H1 (cell line): ENCODE measurements at regions not wholly inside any gene's neighbourhood (a gene's known extent, or its start where the extent isn't known, plus 50 kb on each side); places are given as distances from the start of the nearest gene placed in this dataset.
A peak's percentile ranks its signal among the peaks of the same experiment; 100 is the strongest.

Experiments used
- CTCF ChIA-PET: fragments of 300-600 bp; sonication (Branson Sonifier 250); formaldehyde crosslinking; loops from one replicate; lab custom pipeline; 2021; ENCODE audit not compliant: partially characterized antibody; lab: Charles Lee
- POLR2A ChIA-PET: fragments of 300-600 bp; sonication (Branson Sonifier 250); formaldehyde crosslinking; loops from one replicate; lab custom pipeline; 2021; ENCODE audit warnings: inconsistent platforms; ENCODE audit not compliant: partially characterized antibody; lab: Charles Lee
- DNase-seq, 2 experiments: peaks; one replicate each; pipeline versions ENCODE4 v3.0.0 to v3.0.0-alpha.2; 2010 to 2022; ENCODE audit warnings: low spot score in 2 of 2, low read depth in 1 of 2, mixed read lengths in 1 of 2
- FAIRE-seq: peaks from 2 replicates; lab custom pipeline; 2011; peaks lifted over from hg19 to GRCh38; lab: Jason Lieb, UNC
- H2AFZ ChIP-seq: 2 replicates; pipeline ENCODE4 v1.8.1; 2012; ENCODE audit warnings: low read length, inconsistent platforms
- H2AK5ac ChIP-seq: 2 replicates; pipeline ENCODE4 v1.6.1; 2013; ENCODE audit warnings: low read depth, low read length
- H2BK120ac ChIP-seq: replicated peaks from 2 replicates; pipeline ENCODE3; 2013; ENCODE audit warnings: low read depth, low read length, inconsistent platforms
- H2BK12ac ChIP-seq: 2 replicates; pipeline ENCODE4 v1.6.1; 2013; ENCODE audit warnings: low read depth, low read length
- H2BK15ac ChIP-seq: 2 replicates; pipeline ENCODE4 v1.6.1; 2013; ENCODE audit warnings: low read length
- H2BK20ac ChIP-seq: 2 replicates; pipeline ENCODE4 v1.6.1; 2013; ENCODE audit warnings: low read length
- H2BK5ac ChIP-seq: 2 replicates; pipeline ENCODE4 v1.6.1; 2013; ENCODE audit warnings: low read depth, low read length
- H3K14ac ChIP-seq: 2 replicates; pipeline ENCODE4 v1.6.1; 2013; ENCODE audit warnings: inconsistent platforms; ENCODE audit not compliant: insufficient read length
- H3K18ac ChIP-seq: 2 replicates; pipeline ENCODE4 v1.6.1; 2013; ENCODE audit warnings: low read length; ENCODE audit errors: extremely low read depth
- H3K23ac ChIP-seq: 2 replicates; pipeline ENCODE4 v1.6.1; 2013; ENCODE audit warnings: inconsistent platforms; ENCODE audit not compliant: insufficient read length
- H3K23me2 ChIP-seq: 2 replicates; pipeline ENCODE4 v1.6.1; 2013; ENCODE audit warnings: low read depth, low read length
- H3K27ac ChIP-seq: 2 replicates; pipeline ENCODE4 v1.6.1; 2011; ENCODE audit warnings: low read depth, low read length, inconsistent platforms
- H3K27me3 ChIP-seq, 4 experiments: replicated peaks in 1 of 4; 1 replicate in 1 of 4; 2 replicates in 3 of 4; pipeline versions ENCODE4 v1.6.1 to v1.8.1; 2011 to 2013; ENCODE audit warnings: low read length in 3 of 4, mild to moderate bottlenecking in 3 of 4, inconsistent platforms in 2 of 4, mixed read lengths in 2 of 4, moderate library complexity in 1 of 4; ENCODE audit not compliant: control insufficient read depth in 3 of 4, insufficient read depth in 3 of 4; ENCODE audit errors: extremely low read depth in 1 of 4
- H3K36me3 ChIP-seq, 4 experiments: 2 replicates each; pipeline versions ENCODE4 v1.6.1 to v1.8.1; 2011 to 2013; ENCODE audit warnings: mild to moderate bottlenecking in 4 of 4, low read length in 3 of 4, moderate library complexity in 2 of 4, control low read depth in 1 of 4, inconsistent platforms in 1 of 4; ENCODE audit not compliant: insufficient read depth in 4 of 4, control insufficient read depth in 2 of 4
- H3K4ac ChIP-seq: replicated peaks from 2 replicates; pipeline ENCODE3; 2013; ENCODE audit warnings: low read length, low read depth, mixed read lengths, inconsistent platforms; ENCODE audit not compliant: insufficient read length
- H3K4me1 ChIP-seq, 4 experiments: replicated peaks in 1 of 4; 1 replicate in 1 of 4; 2 replicates in 3 of 4; pipeline versions ENCODE4 v1.6.1 to v1.8.1; 2011 to 2013; ENCODE audit warnings: low read length in 3 of 4, inconsistent platforms in 2 of 4, mixed read lengths in 1 of 4; ENCODE audit not compliant: insufficient read depth in 4 of 4, control insufficient read depth in 3 of 4
- H3K4me2 ChIP-seq, 2 experiments: 2 replicates each; pipeline versions ENCODE4 v1.6.1 to v1.8.1; 2011 to 2013; ENCODE audit warnings: low read depth in 2 of 2, low read length in 2 of 2, control low read depth in 1 of 2, inconsistent platforms in 1 of 2, mild to moderate bottlenecking in 1 of 2; ENCODE audit not compliant: insufficient read depth in 1 of 2
- H3K4me3 ChIP-seq, 4 experiments: fragments of 200-600, 300-600 bp in 1 of 4; sonication (generic), shearing (Covaris generic), sonication (Bioruptor Twin) in 1 of 4; 2 replicates each; pipeline versions ENCODE4 v1.5.1 to v1.8.1; 2011 to 2016; ENCODE audit warnings: low read length in 4 of 4, low read depth in 3 of 4, control low read depth in 2 of 4, inconsistent platforms in 2 of 4, mild to moderate bottlenecking in 2 of 4, mixed read lengths in 1 of 4, moderate library complexity in 1 of 4; ENCODE audit not compliant: insufficient read depth in 2 of 4; ENCODE audit errors: extremely low read depth in 1 of 4
- H3K56ac ChIP-seq: replicated peaks from 2 replicates; pipeline ENCODE3; 2013; ENCODE audit warnings: low read depth, mild to moderate bottlenecking, mixed read lengths, low read length, inconsistent platforms; ENCODE audit not compliant: insufficient read length
- H3K79me1 ChIP-seq: 2 replicates; pipeline ENCODE4 v1.6.1; 2013; ENCODE audit warnings: low read depth, low read length, control low read depth
- H3K79me2 ChIP-seq, 2 experiments: 2 replicates each; pipeline versions ENCODE4 v1.6.1 to v1.8.1; 2012 to 2013; ENCODE audit warnings: low read length in 2 of 2, mild to moderate bottlenecking in 2 of 2, inconsistent platforms in 1 of 2; ENCODE audit not compliant: insufficient read depth in 2 of 2, control insufficient read depth in 1 of 2
- H3K9ac ChIP-seq, 4 experiments: replicated peaks in 1 of 4; 1 replicate in 1 of 4; 2 replicates in 3 of 4; pipeline versions ENCODE4 v1.6.1 to v1.8.1; 2011 to 2013; ENCODE audit warnings: low read depth in 3 of 4, low read length in 3 of 4, control low read depth in 2 of 4, mild to moderate bottlenecking in 2 of 4, moderate library complexity in 2 of 4, inconsistent platforms in 1 of 4; ENCODE audit errors: extremely low read depth in 1 of 4
- H3K9me3 ChIP-seq, 2 experiments: 2 replicates each; pipeline versions ENCODE4 v1.6.1 to v1.8.1; 2012 to 2013; ENCODE audit warnings: mild to moderate bottlenecking in 2 of 2, moderate library complexity in 2 of 2, control low read depth in 1 of 2, inconsistent platforms in 1 of 2, low read depth in 1 of 2, low read length in 1 of 2, mixed read lengths in 1 of 2; ENCODE audit not compliant: insufficient read depth in 2 of 2
- H4K20me1 ChIP-seq, 2 experiments: replicated peaks in 1 of 2; 2 replicates each; pipeline versions ENCODE3 to v1.8.1; 2011 to 2013; ENCODE audit warnings: inconsistent platforms in 2 of 2, low read length in 2 of 2, mild to moderate bottlenecking in 1 of 2; ENCODE audit not compliant: insufficient read depth in 2 of 2, control insufficient read depth in 1 of 2
- H4K5ac ChIP-seq: 2 replicates; pipeline ENCODE4 v1.6.1; 2013; ENCODE audit warnings: low read length, low read depth, mixed read lengths, inconsistent platforms; ENCODE audit not compliant: insufficient read length
- H4K8ac ChIP-seq: 2 replicates; pipeline ENCODE4 v1.8.0; 2013; ENCODE audit warnings: mild to moderate bottlenecking, moderate library complexity, low read length, inconsistent platforms; ENCODE audit not compliant: insufficient read depth; ENCODE audit errors: extremely low read depth
- H4K91ac ChIP-seq: replicated peaks from 2 replicates; pipeline ENCODE3; 2013; ENCODE audit warnings: low read length, mixed read lengths, inconsistent platforms; ENCODE audit not compliant: insufficient read length
- CEBPB ChIP-seq: IDR thresholded peaks from 2 replicates; pipeline ENCODE4 v1.6.1; 2012; ENCODE audit warnings: low read depth, low read length
- CHD2 ChIP-seq: IDR thresholded peaks from 2 replicates; pipeline ENCODE4 v1.6.1; 2012; ENCODE audit warnings: low read length, improper control_type of control experiment
- NRF1 ChIP-seq: IDR thresholded peaks from 2 replicates; pipeline ENCODE4 v1.6.1; 2011; ENCODE audit warnings: mild to moderate bottlenecking, low read depth, low read length, improper control_type of control experiment
- RFX5 ChIP-seq: IDR thresholded peaks from 2 replicates; pipeline ENCODE4 v1.6.1; 2011; ENCODE audit warnings: low read depth, low read length, improper control_type of control experiment, borderline replicate concordance
- SP2 ChIP-seq: IDR thresholded peaks from 2 replicates; pipeline ENCODE4 v1.6.1; 2012; ENCODE audit warnings: mild to moderate bottlenecking, low read length, inconsistent platforms
- TBP ChIP-seq: IDR thresholded peaks from 2 replicates; pipeline ENCODE4 v1.6.1; 2011; ENCODE audit warnings: low read depth, low read length, improper control_type of control experiment
- TCF12 ChIP-seq: IDR thresholded peaks from 2 replicates; pipeline ENCODE4 v1.6.1; 2011; ENCODE audit warnings: low read depth, mild to moderate bottlenecking, low read length
- WGBS, 2 experiments: shearing (Covaris generic) in 1 of 2; methylation state at CpG; one replicate each; pipeline versions ENCODE4 v1.1.6 to v1.1.7; 2013 to 2015; ENCODE audit warnings: low lambda C conversion rate in 2 of 2, mixed read lengths in 2 of 2, inconsistent platforms in 1 of 2, low coverage in 1 of 2, missing lambda C conversion rate in 1 of 2; ENCODE audit not compliant: insufficient replicate concordance in 2 of 2, insufficient coverage in 1 of 2, insufficient read length in 1 of 2; ENCODE audit errors: extremely low coverage in 1 of 2, missing lambda C conversion rate in 1 of 2; 5-methylcytosine and 5-hydroxymethylcytosine counted together
- TF ChIP-seq, protein P1 (sequence below), 3 experiments: IDR thresholded peaks; 1 replicate in 2 of 3; 2 replicates in 1 of 3; pipeline versions ENCODE4 v1.5.1 to v1.6.1; 2011; ENCODE audit warnings: low read length in 3 of 3, mild to moderate bottlenecking in 3 of 3, inconsistent platforms in 2 of 3, low read depth in 1 of 3, moderate library complexity in 1 of 3; ENCODE audit not compliant: insufficient read depth in 1 of 3; ENCODE audit errors: control extremely low read depth in 1 of 3
- TF ChIP-seq, protein P2 (sequence below): IDR thresholded peaks from 2 replicates; pipeline ENCODE4 v1.6.1; 2011; ENCODE audit warnings: low read depth, mild to moderate bottlenecking, low read length; ENCODE audit not compliant: insufficient read depth

GRCh38 chr10:4633776-4634175 lies 192.2 kb upstream of the AKR1E2 start:
- DNase-seq: no peak
- Histone ChIP-seq H3K23me2 (no peaks in the 10 kb centered on the region), H3K4ac (no peak overlapping the region), H4K5ac (no peak overlapping the region), H3K27ac (no peak overlapping the region), H3K4me1 (peaks cover 0 to 6% (median 0%) of the 10 kb centered on the region in 4 experiments; a peak in 3 of 7 replicates), H3K79me2 (no peaks in the 10 kb centered on the region), H3K4me3 (no peak overlapping the region), H3K14ac (no peak overlapping the region), H3K18ac (no peak overlapping the region), H2BK120ac (no peak overlapping the region), H4K91ac (no peak overlapping the region), H2BK20ac (no peak overlapping the region), H3K27me3 (no peaks in the 10 kb centered on the region), H3K4me2 (no peak overlapping the region), H2BK15ac (no peak overlapping the region), H3K23ac (no peak overlapping the region), H4K8ac (no peak overlapping the region), H2AFZ (peak overlapping the region; percentile 67; the same call in 1 of the 2 replicates), H2BK5ac (no peak overlapping the region), H3K9ac (no peak overlapping the region), H3K9me3 (no peaks in the 10 kb centered on the region), H2BK12ac (peak overlapping the region; percentile 5; the same call in 1 of the 2 replicates), H4K20me1 (no peaks in the 10 kb centered on the region), H3K79me1 (no peaks in the 10 kb centered on the region), H3K36me3 (no peaks in the 10 kb centered on the region), H3K56ac (no peak overlapping the region), H2AK5ac (no peak overlapping the region)
- WGBS, 2 experiments: 95% methylated on average over 8 of the region's 8 CpGs; no CpG with 5 or more reads in 1 of the 2 experiments
- CTCF ChIA-PET: no interaction called here
- no peak for FAIRE-seq
- POLR2A ChIA-PET: no interaction called here
- TF ChIP-seq SP2 (no peak), TBP (no peak), NRF1 (no peak), RFX5 (no peak), CHD2 (no peak), CEBPB (no peak), TCF12 (no peak)
- TF ChIP-seq, protein P1, sequence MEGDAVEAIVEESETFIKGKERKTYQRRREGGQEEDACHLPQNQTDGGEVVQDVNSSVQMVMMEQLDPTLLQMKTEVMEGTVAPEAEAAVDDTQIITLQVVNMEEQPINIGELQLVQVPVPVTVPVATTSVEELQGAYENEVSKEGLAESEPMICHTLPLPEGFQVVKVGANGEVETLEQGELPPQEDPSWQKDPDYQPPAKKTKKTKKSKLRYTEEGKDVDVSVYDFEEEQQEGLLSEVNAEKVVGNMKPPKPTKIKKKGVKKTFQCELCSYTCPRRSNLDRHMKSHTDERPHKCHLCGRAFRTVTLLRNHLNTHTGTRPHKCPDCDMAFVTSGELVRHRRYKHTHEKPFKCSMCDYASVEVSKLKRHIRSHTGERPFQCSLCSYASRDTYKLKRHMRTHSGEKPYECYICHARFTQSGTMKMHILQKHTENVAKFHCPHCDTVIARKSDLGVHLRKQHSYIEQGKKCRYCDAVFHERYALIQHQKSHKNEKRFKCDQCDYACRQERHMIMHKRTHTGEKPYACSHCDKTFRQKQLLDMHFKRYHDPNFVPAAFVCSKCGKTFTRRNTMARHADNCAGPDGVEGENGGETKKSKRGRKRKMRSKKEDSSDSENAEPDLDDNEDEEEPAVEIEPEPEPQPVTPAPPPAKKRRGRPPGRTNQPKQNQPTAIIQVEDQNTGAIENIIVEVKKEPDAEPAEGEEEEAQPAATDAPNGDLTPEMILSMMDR (IDR thresholded peaks at IDR 0.05; ENCODE audit: control extremely low read depth in 1 of 3, insufficient read depth in 1 of 3, low read depth in 1 of 3, low read length in 3 of 3): no peak
- TF ChIP-seq, protein P2, sequence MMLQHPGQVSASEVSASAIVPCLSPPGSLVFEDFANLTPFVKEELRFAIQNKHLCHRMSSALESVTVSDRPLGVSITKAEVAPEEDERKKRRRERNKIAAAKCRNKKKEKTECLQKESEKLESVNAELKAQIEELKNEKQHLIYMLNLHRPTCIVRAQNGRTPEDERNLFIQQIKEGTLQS: no peak
